ENCODE measurements at regions not wholly inside any gene's neighbourhood (a gene's known extent, or its start where the extent isn't known, plus 50 kb on each side); places are given as distances from the start of the nearest gene placed in this dataset.

DNA sequence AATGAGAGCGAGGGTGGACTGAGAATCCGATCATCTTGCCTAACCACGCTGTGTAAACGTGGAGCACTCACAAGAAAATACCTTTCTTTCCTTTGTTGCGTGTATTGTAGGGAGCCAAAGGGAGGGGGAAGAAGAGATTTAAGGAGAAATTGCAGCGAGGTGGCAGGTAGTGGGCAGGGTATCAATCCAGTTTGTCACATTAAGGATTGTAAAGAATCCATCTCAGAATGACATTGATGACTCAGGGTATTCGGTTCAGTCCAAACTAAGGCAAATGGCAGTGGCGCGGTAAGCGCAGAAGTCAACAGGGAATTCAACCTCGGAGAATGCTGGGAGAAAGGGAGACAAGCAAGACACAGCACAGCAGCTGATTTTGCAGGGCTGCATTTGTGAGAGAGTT, 146.2 kb downstream of the ID4 start:
- Histone ChIP-seq H3K36me3 (ENCODE audit: control insufficient read depth in 2 of 2, extremely low read depth in 1 of 2, insufficient read depth in 1 of 2, low read length in 1 of 2) (no peaks in the 10 kb centered on the region), H3K27ac (ENCODE audit: low read length) (no peak overlapping the region), H3K27me3 (replicated peaks in 1 of 2; ENCODE audit: control insufficient read depth in 2 of 2, extremely low read depth in 1 of 2, insufficient read depth in 2 of 2, low read length in 1 of 2) (peaks cover 0 to 4% of the 10 kb centered on the region in 2 experiments), H3K4me3 (ENCODE audit: control insufficient read depth in 1 of 2, extremely low read depth in 1 of 2, low read length in 1 of 2) (no peak overlapping the region), H3K4me1 (ENCODE audit: control insufficient read depth in 1 of 2, extremely low read depth in 1 of 2, insufficient read depth in 2 of 2, low read length in 2 of 2) (no peaks in the 10 kb centered on the region), H3K9me3 (no peaks in the 10 kb centered on the region)
- no peak overlapping the region for H3K27ac Mint-ChIP-seq
- peaks cover 0 to 16% (median 0%) of the 10 kb centered on the region in 3 donors for H3K9me3 Mint-ChIP-seq
- DNase-seq, result no peak
- H3K4me1 Mint-ChIP-seq, result no peaks in the 10 kb centered on the region
- ChIA-PET POLR2A (no interaction called here), CTCF (no interaction called here)
- H3K27me3 Mint-ChIP-seq, result peaks cover 0 to 26% of the 10 kb centered on the region in 2 donors
- no peaks in the 10 kb centered on the region for H3K36me3 Mint-ChIP-seq
- 69% methylated on average over 4 of the region's 11 CpGs for WGBS (ENCODE audit: insufficient coverage)
- H3K4me3 Mint-ChIP-seq, result no peak overlapping the region
- no peak for ATAC-seq (replicated peaks in 1 of 4)

DNA sequence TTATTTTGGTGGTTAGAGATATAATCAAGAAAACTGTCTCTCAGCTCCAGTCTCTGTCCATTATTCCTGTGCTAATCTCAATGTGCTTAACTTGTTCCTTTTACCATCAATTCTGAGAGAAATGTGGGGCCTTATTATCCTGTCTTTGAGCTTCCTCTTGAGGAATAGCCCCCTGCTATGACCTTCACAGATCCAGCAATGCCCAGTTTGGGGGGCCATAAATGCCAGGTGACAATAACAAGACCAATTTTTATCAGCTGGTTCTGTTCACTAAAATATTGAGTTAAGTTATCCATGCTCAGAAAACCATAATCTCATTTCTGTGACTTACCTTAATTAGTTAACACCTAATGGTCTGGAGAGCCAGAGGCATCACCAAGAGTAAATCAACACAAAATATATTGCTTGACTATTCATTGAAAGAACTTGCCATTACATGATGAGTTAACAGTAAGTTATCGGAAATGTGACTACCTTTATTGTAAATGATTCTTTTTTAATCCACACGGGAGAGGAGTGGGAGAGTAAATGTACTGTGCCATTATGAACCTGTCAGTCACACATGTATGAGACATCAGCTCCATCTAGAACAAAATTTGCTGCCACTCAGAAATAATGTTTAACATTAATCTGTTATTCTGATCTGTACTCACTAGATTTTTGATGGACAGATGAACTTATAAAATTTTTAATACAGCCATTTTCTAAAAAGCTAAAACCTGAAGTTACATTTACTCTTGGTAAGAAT, 149.7 kb downstream of the ID4 start:
- Mint-ChIP-seq H3K4me1 (no peaks in the 10 kb centered on the region), H3K27me3 (peaks cover under 1 to 26% of the 10 kb centered on the region in 2 donors), H3K9me3 (peaks cover 0 to 16% (median 0%) of the 10 kb centered on the region in 3 donors), H3K27ac (no peak overlapping the region), H3K36me3 (no peaks in the 10 kb centered on the region), H3K4me3 (no peak overlapping the region)
- Histone ChIP-seq H3K36me3 (ENCODE audit: control insufficient read depth in 2 of 2, extremely low read depth in 1 of 2, insufficient read depth in 1 of 2, low read length in 1 of 2) (no peaks in the 10 kb centered on the region), H3K27ac (ENCODE audit: low read length) (no peak overlapping the region), H3K27me3 (replicated peaks in 1 of 2; ENCODE audit: control insufficient read depth in 2 of 2, extremely low read depth in 1 of 2, insufficient read depth in 2 of 2, low read length in 1 of 2) (peaks cover 0 to 4% of the 10 kb centered on the region in 2 experiments), H3K9me3 (no peaks in the 10 kb centered on the region), H3K4me1 (ENCODE audit: control insufficient read depth in 1 of 2, extremely low read depth in 1 of 2, insufficient read depth in 2 of 2, low read length in 2 of 2) (no peaks in the 10 kb centered on the region), H3K4me3 (ENCODE audit: control insufficient read depth in 1 of 2, extremely low read depth in 1 of 2, low read length in 1 of 2) (no peak overlapping the region)
- DNase-seq, result no peak
- POLR2A ChIA-PET, result no interaction called here
- no CpG with 5 or more reads among the region's 2 CpGs for WGBS (ENCODE audit: insufficient coverage)
- CTCF ChIA-PET, result no interaction called here
- no peak for ATAC-seq (replicated peaks in 1 of 4)

- no peak overlapping the region for H3K4me3 ChIP-seq (ENCODE audit: control insufficient read depth in 1 of 2, extremely low read depth in 1 of 2, low read length in 1 of 2)
- Mint-ChIP-seq H3K9me3 (peaks cover 0 to 16% (median 0%) of the 10 kb centered on the region in 3 donors), H3K27me3 (peaks cover 6 to 23% of the 10 kb centered on the region in 2 donors), H3K27ac (no peak overlapping the region), H3K36me3 (no peaks in the 10 kb centered on the region), H3K4me3 (no peak overlapping the region), H3K4me1 (no peaks in the 10 kb centered on the region)
- H3K4me1 ChIP-seq (ENCODE audit: control insufficient read depth in 1 of 2, extremely low read depth in 1 of 2, insufficient read depth in 2 of 2, low read length in 2 of 2), result no peaks in the 10 kb centered on the region
- no peak overlapping the region for H3K27ac ChIP-seq (ENCODE audit: low read length)
- CTCF ChIA-PET, result no interaction called here
- no peaks in the 10 kb centered on the region for H3K9me3 ChIP-seq
- WGBS (ENCODE audit: insufficient coverage), result 17% methylated on average over 3 of the region's 3 CpGs
- no peak for DNase-seq
- no peak for ATAC-seq (replicated peaks in 1 of 4)
- H3K27me3 ChIP-seq (replicated peaks in 1 of 2; ENCODE audit: control insufficient read depth in 2 of 2, extremely low read depth in 1 of 2, insufficient read depth in 2 of 2, low read length in 1 of 2), result peaks cover 0 to 2% of the 10 kb centered on the region in 2 experiments
- H3K36me3 ChIP-seq (ENCODE audit: control insufficient read depth in 2 of 2, extremely low read depth in 1 of 2, insufficient read depth in 1 of 2, low read length in 1 of 2), result no peaks in the 10 kb centered on the region
- POLR2A ChIA-PET, result no interaction called here
Measured at GRCh38 chr6:19988555-19988954, 151.4 kb downstream of the ID4 start.

- Histone ChIP-seq H3K4me1 (ENCODE audit: control insufficient read depth in 1 of 2, extremely low read depth in 1 of 2, insufficient read depth in 2 of 2, low read length in 2 of 2) (no peaks in the 10 kb centered on the region), H3K36me3 (ENCODE audit: control insufficient read depth in 2 of 2, extremely low read depth in 1 of 2, insufficient read depth in 1 of 2, low read length in 1 of 2) (no peaks in the 10 kb centered on the region), H3K27me3 (replicated peaks in 1 of 2; ENCODE audit: control insufficient read depth in 2 of 2, extremely low read depth in 1 of 2, insufficient read depth in 2 of 2, low read length in 1 of 2) (peaks cover 0 to 6% of the 10 kb centered on the region in 2 experiments), H3K27ac (ENCODE audit: low read length) (no peak overlapping the region), H3K9me3 (no peaks in the 10 kb centered on the region), H3K4me3 (ENCODE audit: control insufficient read depth in 1 of 2, extremely low read depth in 1 of 2, low read length in 1 of 2) (no peak overlapping the region)
- CTCF ChIA-PET, result no interaction called here
- no peak overlapping the region for H3K4me3 Mint-ChIP-seq
- H3K4me1 Mint-ChIP-seq, result no peaks in the 10 kb centered on the region
- ATAC-seq (replicated peaks in 1 of 4) (no peak), DNase-seq (no peak)
- peaks cover 0 to 6% (median 0%) of the 10 kb centered on the region in 3 donors for H3K9me3 Mint-ChIP-seq
- H3K36me3 Mint-ChIP-seq, result no peaks in the 10 kb centered on the region
- H3K27me3 Mint-ChIP-seq, result peaks cover 12 to 23% of the 10 kb centered on the region in 2 donors
- WGBS (ENCODE audit: insufficient coverage), result 69% methylated on average over 3 of the region's 3 CpGs
- POLR2A ChIA-PET, result no interaction called here
- no peak overlapping the region for H3K27ac Mint-ChIP-seq
Measured at GRCh38 chr6:19991176-19991575, 154.0 kb downstream of the ID4 start.

- no peak for ATAC-seq (replicated peaks in 1 of 4)
- ChIA-PET POLR2A (no interaction called here), CTCF (no interaction called here)
- no peak overlapping the region for H3K4me3 Mint-ChIP-seq
- Histone ChIP-seq H3K9me3 (no peaks in the 10 kb centered on the region), H3K4me3 (ENCODE audit: control insufficient read depth in 1 of 2, extremely low read depth in 1 of 2, low read length in 1 of 2) (no peak overlapping the region), H3K36me3 (ENCODE audit: control insufficient read depth in 2 of 2, extremely low read depth in 1 of 2, insufficient read depth in 1 of 2, low read length in 1 of 2) (no peaks in the 10 kb centered on the region), H3K4me1 (ENCODE audit: control insufficient read depth in 1 of 2, extremely low read depth in 1 of 2, insufficient read depth in 2 of 2, low read length in 2 of 2) (no peaks in the 10 kb centered on the region), H3K27me3 (replicated peaks in 1 of 2; ENCODE audit: control insufficient read depth in 2 of 2, extremely low read depth in 1 of 2, insufficient read depth in 2 of 2, low read length in 1 of 2) (peaks cover 0 to 7% of the 10 kb centered on the region in 2 experiments), H3K27ac (ENCODE audit: low read length) (no peak overlapping the region)
- H3K27me3 Mint-ChIP-seq, result peaks cover 13 to 19% of the 10 kb centered on the region in 2 donors
- no peaks in the 10 kb centered on the region for H3K4me1 Mint-ChIP-seq
- DNase-seq, result no peak
- H3K27ac Mint-ChIP-seq, result no peak overlapping the region
- H3K9me3 Mint-ChIP-seq, result peaks cover 0 to 4% (median 4%) of the 10 kb centered on the region in 3 donors
- no peaks in the 10 kb centered on the region for H3K36me3 Mint-ChIP-seq
Measured at GRCh38 chr6:19994909-19995308, 157.7 kb downstream of the ID4 start.

GRCh38 chr6:19995575-19996257, 158.5 kb downstream of the ID4 start:
- 69% methylated on average over 9 of the region's 12 CpGs for WGBS (ENCODE audit: insufficient coverage)
- Histone ChIP-seq H3K27me3 (replicated peaks in 1 of 2; ENCODE audit: control insufficient read depth in 2 of 2, extremely low read depth in 1 of 2, insufficient read depth in 2 of 2, low read length in 1 of 2) (peaks cover 0 to 7% of the 10 kb centered on the region in 2 experiments), H3K4me1 (ENCODE audit: control insufficient read depth in 1 of 2, extremely low read depth in 1 of 2, insufficient read depth in 2 of 2, low read length in 2 of 2) (no peaks in the 10 kb centered on the region), H3K9me3 (no peaks in the 10 kb centered on the region), H3K27ac (ENCODE audit: low read length) (no peak overlapping the region), H3K36me3 (ENCODE audit: control insufficient read depth in 2 of 2, extremely low read depth in 1 of 2, insufficient read depth in 1 of 2, low read length in 1 of 2) (no peaks in the 10 kb centered on the region), H3K4me3 (ENCODE audit: control insufficient read depth in 1 of 2, extremely low read depth in 1 of 2, low read length in 1 of 2) (no peak overlapping the region)
- no peak for DNase-seq
- no peak overlapping the region for H3K4me3 Mint-ChIP-seq
- no peaks in the 10 kb centered on the region for H3K4me1 Mint-ChIP-seq
- peaks cover 13 to 19% of the 10 kb centered on the region in 2 donors for H3K27me3 Mint-ChIP-seq
- no peaks in the 10 kb centered on the region for H3K36me3 Mint-ChIP-seq
- peaks cover 0 to 6% (median 5%) of the 10 kb centered on the region in 3 donors for H3K9me3 Mint-ChIP-seq
- POLR2A ChIA-PET, result no interaction called here
- ATAC-seq (replicated peaks in 1 of 4), result no peak
- H3K27ac Mint-ChIP-seq, result no peak overlapping the region
- CTCF ChIA-PET, result no interaction called here
